PC-9 (cell line): ENCODE measurements at regions not wholly inside any gene's neighbourhood (a gene's known extent, or its start where the extent isn't known, plus 50 kb on each side); places are given as distances from the start of the nearest gene placed in this dataset.

Source experiments
- BruUV-seq: library from RNA; stranded (reverse); fragments of 400-500 nt; replicated peaks from 2 replicates; lab custom pipeline; 2021; lab: Mats Ljungman, UMichigan
- CTCF ChIA-PET: fragments of 300-600 bp; sonication (Branson Sonifier 250); formaldehyde crosslinking; loops from one replicate; lab custom pipeline; 2022; ENCODE audit warnings: antibody characterized with exemption; lab: Charles Lee
- POLR2A ChIA-PET: fragments of 300-600 bp; sonication (Branson Sonifier 250); formaldehyde crosslinking; loops from one replicate; lab custom pipeline; 2022; ENCODE audit warnings: antibody characterized with exemption; ENCODE audit not compliant: unreplicated experiment; lab: Charles Lee
- DNase-seq, 2 experiments: peaks; one replicate each; pipeline versions ENCODE4 v3.0.0 to v3.0.0-alpha.2; 2015 to 2022; ENCODE audit warnings: mixed read lengths in 1 of 2
- H2AFZ ChIP-seq: fragments of 200-600 bp; sonication (generic); 2 replicates; pipeline ENCODE4 v1.8.1; 2017; ENCODE audit warnings: antibody characterized with exemption
- H3F3A ChIP-seq: fragments of 200-600 bp; sonication (generic); 2 replicates; pipeline ENCODE4 v1.8.1; 2017; ENCODE audit warnings: antibody characterized with exemption, mild to moderate bottlenecking, low read depth; ENCODE audit not compliant: insufficient read depth
- H3K27ac ChIP-seq: fragments of 200-600 bp; sonication (generic); 2 replicates; pipeline ENCODE4 v1.6.1; 2016; ENCODE audit warnings: mixed run types
- H3K27me3 ChIP-seq: fragments of 200-600 bp; sonication (generic); 2 replicates; pipeline ENCODE4 v1.6.1; 2016; ENCODE audit warnings: low read depth, mixed run types; ENCODE audit not compliant: insufficient read depth
- H3K36me3 ChIP-seq: fragments of 200-600 bp; sonication (generic); 2 replicates; pipeline ENCODE4 v1.6.1; 2016; ENCODE audit warnings: low read depth, mixed run types
- H3K4me1 ChIP-seq: fragments of 200-600 bp; sonication (generic); replicated peaks from 2 replicates; pipeline ENCODE4 v1.6.1; 2016; ENCODE audit warnings: mixed run types; ENCODE audit not compliant: insufficient read depth
- H3K4me2 ChIP-seq: fragments of 200-600 bp; sonication (generic); 2 replicates; pipeline ENCODE4 v1.6.1; 2017; ENCODE audit warnings: mixed run types
- H3K4me3 ChIP-seq: fragments of 200-600 bp; sonication (generic); 2 replicates; pipeline ENCODE4 v1.6.1; 2016; ENCODE audit warnings: mixed run types
- H3K79me2 ChIP-seq: fragments of 200-600 bp; sonication (generic); 2 replicates; pipeline ENCODE4 v1.6.1; 2017; ENCODE audit warnings: low read depth, mixed run types
- H3K9me2 ChIP-seq: fragments of 200-600 bp; sonication (generic); 2 replicates; pipeline ENCODE4 v1.8.1; 2017; ENCODE audit warnings: mild to moderate bottlenecking; ENCODE audit not compliant: insufficient read depth
- H3K9me3 ChIP-seq: fragments of 200-600 bp; sonication (generic); 2 replicates; pipeline ENCODE4 v1.8.1; 2016; ENCODE audit warnings: low read depth; ENCODE audit not compliant: insufficient read depth
- H4K20me1 ChIP-seq: fragments of 200-600 bp; sonication (generic); 2 replicates; pipeline ENCODE4 v1.8.1; 2017; ENCODE audit not compliant: insufficient read depth
- CTCF ChIP-seq: fragments of 200-600 bp; sonication (generic); conservative IDR thresholded peaks from 2 replicates; pipeline ENCODE4 v1.6.1; 2017; ENCODE audit warnings: mixed run types, antibody characterized with exemption, mild to moderate bottlenecking, moderate library complexity
- EZH2 ChIP-seq: fragments of 200-600 bp; sonication (generic); IDR thresholded peaks from 2 replicates; pipeline ENCODE4 v1.8.0; 2017; ENCODE audit warnings: antibody characterized with exemption, low read depth
- intact Hi-C: fragments of 100-400 bp; cut with micrococcal nuclease; formaldehyde crosslinking; loops from one replicate; pipeline ENCODE4 v1.10.0; 2022; ENCODE audit not compliant: unreplicated experiment

DNA sequence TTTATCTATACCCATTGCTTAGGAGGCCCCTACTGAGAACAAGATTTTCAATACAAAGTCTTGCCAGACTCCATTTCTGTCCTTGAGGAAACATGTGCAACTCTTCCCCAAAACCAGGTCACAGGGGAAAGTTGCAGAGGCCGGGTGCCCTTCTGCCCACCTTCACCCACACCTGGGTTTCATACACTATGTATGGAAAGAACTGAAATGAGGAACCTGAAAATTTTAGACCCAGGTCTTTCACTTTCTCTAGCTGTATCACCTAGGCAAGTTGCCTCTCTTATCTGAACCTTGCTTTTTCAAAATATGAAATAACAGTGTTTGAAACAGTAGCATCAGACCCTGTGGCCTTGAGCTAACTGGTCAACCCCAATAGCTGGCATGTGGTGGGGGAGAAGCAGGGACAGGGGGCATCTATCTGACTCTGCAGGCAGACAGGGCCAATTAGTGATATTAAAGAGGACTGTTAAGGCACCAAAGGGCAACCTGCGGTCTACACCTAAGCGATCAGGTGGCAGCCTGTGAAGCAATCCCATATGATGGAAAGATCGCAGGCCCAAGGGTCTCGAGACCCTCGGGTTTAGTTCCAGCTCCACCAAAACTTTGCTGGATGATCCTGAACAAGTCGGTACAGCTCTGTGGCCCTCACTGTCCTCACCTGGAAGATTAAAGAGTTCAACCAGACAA lies 346.5 kb downstream of the BCL11B start:
- H3K9me2 ChIP-seq = no peaks in the 10 kb centered on the region
- intact Hi-C loops = no loop called here
- no peaks in the 10 kb centered on the region for H3K4me1 ChIP-seq
- no peak overlapping the region for H2AFZ ChIP-seq
- no peak for TF ChIP-seq CTCF
- TF ChIP-seq EZH2 = no peak
- no peaks in the 10 kb centered on the region for H3F3A ChIP-seq
- CTCF ChIA-PET = no interaction called here
- no peaks in the 10 kb centered on the region for H3K9me3 ChIP-seq
- no peaks in the 10 kb centered on the region for H3K36me3 ChIP-seq
- POLR2A ChIA-PET = no interaction called here
- no peak for DNase-seq
- H3K4me2 ChIP-seq = no peak overlapping the region
- H3K27me3 ChIP-seq = peaks cover 14% of the 10 kb centered on the region
- no peaks in the 10 kb centered on the region for H4K20me1 ChIP-seq
- H3K4me3 ChIP-seq = no peak overlapping the region
- no TSS peak for BruUV-seq
- H3K79me2 ChIP-seq = no peaks in the 10 kb centered on the region
- H3K27ac ChIP-seq = no peak overlapping the region

DNA sequence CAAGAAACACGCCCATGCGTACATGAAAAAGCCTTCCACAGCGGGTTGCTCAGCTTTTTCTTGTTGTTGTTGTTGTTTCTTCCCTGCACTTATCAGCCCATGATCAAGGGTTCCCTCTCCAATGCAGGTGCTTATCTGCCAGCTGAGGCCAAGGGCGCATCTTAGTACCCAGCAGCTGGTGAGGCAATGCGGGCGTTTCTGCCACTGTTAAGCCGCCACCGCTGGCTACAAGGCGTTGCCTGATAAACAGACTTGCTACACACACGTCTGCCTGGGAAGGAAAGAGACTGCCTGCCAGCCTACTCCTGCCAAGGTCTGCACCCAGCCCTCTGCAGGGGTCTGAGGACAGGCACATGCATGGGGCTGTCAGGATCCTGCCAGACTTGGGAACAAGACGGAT lies 345.9 kb downstream of the BCL11B start:
- DNase-seq = no peak
- Histone ChIP-seq H3K4me1 (no peaks in the 10 kb centered on the region), H3K4me2 (no peak overlapping the region), H3K27ac (no peak overlapping the region), H3K36me3 (no peaks in the 10 kb centered on the region), H3K9me2 (no peaks in the 10 kb centered on the region), H3K4me3 (no peak overlapping the region), H3K27me3 (peaks cover 16% of the 10 kb centered on the region), H3K79me2 (no peaks in the 10 kb centered on the region), H3K9me3 (no peaks in the 10 kb centered on the region), H3F3A (no peaks in the 10 kb centered on the region), H2AFZ (no peak overlapping the region), H4K20me1 (no peaks in the 10 kb centered on the region)
- TF ChIP-seq EZH2 (no peak), CTCF (no peak)
- POLR2A ChIA-PET = no interaction called here
- no TSS peak for BruUV-seq
- intact Hi-C loops = no loop called here
- CTCF ChIA-PET = no interaction called here

- DNase-seq = no peak
- no peak overlapping the region for H2AFZ ChIP-seq
- no peaks in the 10 kb centered on the region for H3F3A ChIP-seq
- intact Hi-C loops = no loop called here
- CTCF ChIA-PET = no interaction called here
- H3K4me2 ChIP-seq = no peak overlapping the region
- H3K36me3 ChIP-seq = no peaks in the 10 kb centered on the region
- no peaks in the 10 kb centered on the region for H3K9me3 ChIP-seq
- TF ChIP-seq CTCF = no peak
- no peak for TF ChIP-seq EZH2
- H3K4me3 ChIP-seq = no peak overlapping the region
- no peaks in the 10 kb centered on the region for H3K9me2 ChIP-seq
- no peak overlapping the region for H3K27ac ChIP-seq
- H3K27me3 ChIP-seq = peaks cover 16% of the 10 kb centered on the region
- H3K79me2 ChIP-seq = no peaks in the 10 kb centered on the region
- H3K4me1 ChIP-seq = no peaks in the 10 kb centered on the region
- no peaks in the 10 kb centered on the region for H4K20me1 ChIP-seq
- POLR2A ChIA-PET = no interaction called here
- BruUV-seq = no TSS peak
Measured at GRCh38 chr14:98926801-98927200, 345.2 kb downstream of the BCL11B start.
